Neuronal stem cell (in vitro differentiated cells): ENCODE measurements at regions not wholly inside any gene's neighbourhood (a gene's known extent, or its start where the extent isn't known, plus 50 kb on each side); places are given as distances from the start of the nearest gene placed in this dataset.
A peak's percentile ranks its signal among the peaks of the same experiment; 100 is the strongest.

Experiments used
- DNase-seq: peaks from one replicate; pipeline ENCODE4 v3.0.0-alpha.2; 2013; ENCODE audit warnings: low spot score
- H2AFZ ChIP-seq: one replicate; pipeline ENCODE4 v1.6.1; 2013; ENCODE audit warnings: mild to moderate bottlenecking, low read length, inconsistent platforms
- H2AK5ac ChIP-seq: 2 replicates; pipeline ENCODE4 v1.6.1; 2013; ENCODE audit warnings: low read depth, mild to moderate bottlenecking, inconsistent platforms, low read length, moderate library complexity, mixed read lengths
- H2BK120ac ChIP-seq: 2 replicates; pipeline ENCODE4 v1.6.1; 2013; ENCODE audit warnings: low read depth, mild to moderate bottlenecking, inconsistent platforms, low read length, moderate library complexity, mixed read lengths
- H2BK12ac ChIP-seq: one replicate; pipeline ENCODE4 v1.6.1; 2013; ENCODE audit warnings: low read length, inconsistent platforms
- H2BK15ac ChIP-seq: 2 replicates; pipeline ENCODE4 v1.6.1; 2013; ENCODE audit warnings: mild to moderate bottlenecking, low read length, inconsistent platforms, mixed read lengths
- H2BK5ac ChIP-seq: one replicate; pipeline ENCODE4 v1.6.1; 2013; ENCODE audit warnings: inconsistent platforms, mild to moderate bottlenecking, low read length, moderate library complexity
- H3K14ac ChIP-seq: one replicate; pipeline ENCODE4 v1.6.1; 2013; ENCODE audit warnings: low read length, inconsistent platforms
- H3K18ac ChIP-seq: 2 replicates; pipeline ENCODE4 v1.6.1; 2013; ENCODE audit warnings: low read length, inconsistent platforms
- H3K23ac ChIP-seq: 2 replicates; pipeline ENCODE4 v1.6.1; 2013; ENCODE audit warnings: low read depth, mild to moderate bottlenecking, mixed read lengths, low read length, inconsistent platforms; ENCODE audit not compliant: poor library complexity
- H3K27ac ChIP-seq: replicated peaks from 3 replicates; pipeline ENCODE4 v1.5.1; 2013; ENCODE audit warnings: low read length, inconsistent platforms
- H3K27me3 ChIP-seq, 3 experiments: 2 replicates each; pipeline ENCODE4 v1.6.1; 2013; ENCODE audit warnings: low read length in 3 of 3, mild to moderate bottlenecking in 2 of 3, inconsistent platforms in 1 of 3, low read depth in 1 of 3, mixed read lengths in 1 of 3, moderate library complexity in 1 of 3; ENCODE audit not compliant: control insufficient read depth in 3 of 3, insufficient read depth in 3 of 3
- H3K36me3 ChIP-seq, 2 donors: replicated peaks in 1 of 2; 2 replicates each; pipeline ENCODE4 v1.6.1; 2013; ENCODE audit warnings: low read length in 2 of 2; ENCODE audit not compliant: control insufficient read depth in 2 of 2, insufficient read depth in 2 of 2
- H3K4ac ChIP-seq: 2 replicates; pipeline ENCODE4 v1.6.1; 2013; ENCODE audit warnings: inconsistent platforms, mild to moderate bottlenecking, low read length, moderate library complexity
- H3K4me1 ChIP-seq, 2 donors: 1 replicate in 1 of 2; 2 replicates in 1 of 2; pipeline ENCODE4 v1.6.1; 2013; ENCODE audit warnings: low read length in 2 of 2, low read depth in 1 of 2; ENCODE audit not compliant: control insufficient read depth in 2 of 2, insufficient read depth in 1 of 2
- H3K4me2 ChIP-seq: one replicate; pipeline ENCODE4 v1.6.1; 2013; ENCODE audit warnings: mild to moderate bottlenecking, low read length, inconsistent platforms; ENCODE audit not compliant: insufficient read depth, poor library complexity, severe bottlenecking
- H3K4me3 ChIP-seq, 2 donors: 2 replicates each; pipeline ENCODE4 v1.5.1; 2013; ENCODE audit warnings: low read length in 2 of 2, mild to moderate bottlenecking in 2 of 2, inconsistent platforms in 1 of 2, moderate library complexity in 1 of 2
- H3K79me1 ChIP-seq: one replicate; pipeline ENCODE4 v1.6.1; 2013; ENCODE audit warnings: low read depth, mild to moderate bottlenecking, inconsistent platforms, low read length, moderate library complexity
- H3K9ac ChIP-seq: one replicate; pipeline ENCODE4 v1.6.1; 2013; ENCODE audit warnings: mild to moderate bottlenecking, low read depth, low read length, inconsistent platforms; ENCODE audit not compliant: poor library complexity
- H3K9me3 ChIP-seq, 2 donors: replicated peaks in 1 of 2; 2 replicates each; pipeline versions ENCODE3 to v1.6.1; 2013; ENCODE audit warnings: low read length in 2 of 2, mild to moderate bottlenecking in 2 of 2, inconsistent platforms in 1 of 2, low read depth in 1 of 2, mixed read lengths in 1 of 2, moderate library complexity in 1 of 2; ENCODE audit not compliant: control insufficient read depth in 2 of 2, insufficient read depth in 1 of 2
- H4K8ac ChIP-seq: one replicate; pipeline ENCODE4 v1.6.1; 2013; ENCODE audit warnings: low read depth, mild to moderate bottlenecking, inconsistent platforms, low read length, moderate library complexity
- H4K91ac ChIP-seq: one replicate; pipeline ENCODE4 v1.6.1; 2013; ENCODE audit warnings: low read length, low read depth, mild to moderate bottlenecking, inconsistent platforms; ENCODE audit not compliant: poor library complexity
- WGBS, 2 donors: extraction: QIAGEN DNeasy Blood & Tissue Kit; methylation state at CpG; one replicate each; pipeline ENCODE4 v1.1.7; 2013; ENCODE audit warnings: missing lambda C conversion rate in 2 of 2, mixed read lengths in 1 of 2; ENCODE audit not compliant: insufficient read length in 2 of 2, insufficient replicate concordance in 1 of 2; ENCODE audit errors: extremely low coverage in 2 of 2; 5-methylcytosine and 5-hydroxymethylcytosine counted together

DNA sequence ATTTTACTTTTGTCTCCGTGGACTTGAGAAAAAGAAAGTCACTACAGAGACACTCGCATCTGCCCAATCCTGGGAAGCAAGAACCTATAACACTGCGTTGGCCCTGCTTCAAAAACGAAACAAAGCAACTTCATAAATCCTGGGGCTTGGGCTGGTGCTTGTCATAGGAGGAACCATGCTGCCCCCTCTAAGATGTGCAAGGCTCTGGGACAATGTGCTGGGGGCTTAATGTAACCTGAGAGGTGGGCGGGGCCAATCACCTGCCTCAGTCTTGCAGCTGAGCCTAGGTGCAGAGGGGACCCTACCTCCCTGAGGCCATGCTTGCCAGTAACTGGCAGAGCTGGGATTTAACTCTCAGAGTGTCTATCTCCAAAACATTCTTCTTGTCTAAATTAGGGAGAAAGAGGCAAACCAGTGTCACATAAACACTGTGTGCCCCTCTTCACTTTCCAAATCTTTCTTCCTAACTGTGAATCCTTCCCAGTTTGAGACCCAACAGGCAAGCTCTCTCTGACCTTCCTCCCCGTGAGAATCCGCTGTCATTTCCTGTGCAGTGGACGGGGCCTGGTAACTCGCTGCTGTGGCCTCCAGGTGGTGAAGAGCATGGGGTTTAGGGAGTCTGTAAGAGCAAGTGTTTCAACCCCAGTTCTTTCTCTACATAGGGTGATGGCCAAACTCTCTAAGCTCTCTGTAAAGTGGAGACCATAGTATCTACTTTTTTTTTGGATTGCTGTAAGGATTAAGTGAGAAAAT is 115.1 kb downstream of the ACKR3 start:
- Histone ChIP-seq H2AFZ (peak overlapping the region; percentile 56), H3K4me1 (peaks cover 19 to 21% of the 10 kb centered on the region in 2 donors), H3K9ac (no peak overlapping the region), H2AK5ac (no peak overlapping the region), H3K4me3 (no peak overlapping the region), H3K9me3 (no peaks in the 10 kb centered on the region), H3K27me3 (no peaks in the 10 kb centered on the region), H2BK12ac (no peak overlapping the region), H3K27ac (no peak overlapping the region), H4K8ac (no peak overlapping the region), H3K4me2 (no peak overlapping the region), H3K79me1 (no peaks in the 10 kb centered on the region), H2BK120ac (no peak overlapping the region), H3K14ac (no peak overlapping the region), H3K36me3 (no peaks in the 10 kb centered on the region), H3K18ac (peak overlapping the region; percentile 20), H4K91ac (no peak overlapping the region), H3K4ac (no peak overlapping the region), H2BK5ac (no peak overlapping the region), H2BK15ac (no peak overlapping the region), H3K23ac (no peak overlapping the region)
- WGBS, 2 donors = no CpG with 5 or more reads among the region's 9 CpGs
- no peak for DNase-seq

DNA sequence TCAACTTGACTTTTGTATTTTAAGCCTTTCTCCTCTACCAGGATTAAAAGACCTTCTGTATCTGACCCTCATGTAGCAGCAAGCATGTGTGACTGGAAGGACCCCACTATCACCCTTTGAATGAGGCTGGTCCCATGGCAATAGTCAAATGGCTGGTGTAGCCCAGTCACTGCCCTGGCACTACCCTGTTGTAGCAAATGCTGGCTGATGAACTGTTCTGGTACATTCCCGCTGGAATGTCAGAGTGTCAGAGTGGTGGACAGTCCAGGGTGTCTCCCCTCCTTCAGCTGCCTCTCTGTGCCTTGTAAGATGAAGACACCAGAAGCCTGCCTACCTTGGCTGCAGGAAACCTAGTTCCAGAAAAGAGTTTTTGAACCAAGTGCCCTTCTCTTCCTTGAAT is 115.7 kb downstream of the ACKR3 start:
- Histone ChIP-seq H3K9me3 (no peaks in the 10 kb centered on the region), H2BK5ac (no peak overlapping the region), H3K4me2 (no peak overlapping the region), H4K8ac (no peak overlapping the region), H2AK5ac (no peak overlapping the region), H2BK120ac (no peak overlapping the region), H3K18ac (peak overlapping the region; percentile 56), H2BK12ac (no peak overlapping the region), H2AFZ (no peak overlapping the region), H3K14ac (no peak overlapping the region), H3K27ac (no peak overlapping the region), H3K23ac (no peak overlapping the region), H3K9ac (no peak overlapping the region), H3K4ac (no peak overlapping the region), H4K91ac (no peak overlapping the region), H2BK15ac (no peak overlapping the region), H3K4me3 (no peak overlapping the region), H3K27me3 (no peaks in the 10 kb centered on the region), H3K4me1 (peaks cover 21 to 22% of the 10 kb centered on the region in 2 donors), H3K36me3 (no peaks in the 10 kb centered on the region), H3K79me1 (no peaks in the 10 kb centered on the region)
- no CpG with 5 or more reads among the region's 1 CpG for WGBS, 2 donors
- DNase-seq = no peak

DNA sequence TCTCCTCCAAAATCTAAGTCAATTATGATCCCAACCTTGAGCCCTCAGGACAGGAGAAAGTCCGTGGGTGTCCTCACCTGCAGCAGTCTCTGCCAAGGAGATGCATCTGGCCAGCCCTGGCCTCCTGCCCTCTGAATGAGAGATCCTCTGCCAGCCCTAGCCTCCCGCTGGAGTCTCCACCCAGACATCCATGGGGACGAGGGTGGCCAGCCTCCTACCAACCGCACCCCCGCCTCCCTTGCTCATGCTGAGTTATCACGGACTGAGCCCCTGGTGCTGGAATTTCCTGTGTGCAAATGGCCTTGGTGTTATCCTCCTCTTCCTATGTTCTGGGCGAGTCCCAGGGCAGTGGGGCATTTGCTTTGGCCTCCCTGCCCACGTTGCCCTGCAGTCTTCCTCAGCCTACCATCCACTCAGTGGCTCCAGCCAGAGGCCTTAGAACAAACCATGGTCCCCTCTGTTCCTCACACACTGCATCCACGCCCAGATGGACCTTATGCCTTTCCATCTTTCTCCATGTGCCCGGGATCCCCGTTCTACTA is 116.4 kb downstream of the ACKR3 start:
- no peaks in the 10 kb centered on the region for H3K9me3 ChIP-seq
- no peaks in the 10 kb centered on the region for H3K27me3 ChIP-seq
- no peak overlapping the region for H3K23ac ChIP-seq
- WGBS, 2 donors = no CpG with 5 or more reads among the region's 11 CpGs
- no peak overlapping the region for H3K27ac ChIP-seq
- H2BK5ac ChIP-seq = no peak overlapping the region
- no peak overlapping the region for H3K4me2 ChIP-seq
- no peak overlapping the region for H4K91ac ChIP-seq
- no peaks in the 10 kb centered on the region for H3K36me3 ChIP-seq
- H3K14ac ChIP-seq = no peak overlapping the region
- peak overlapping the region; percentile 52 for H2BK12ac ChIP-seq
- H2BK120ac ChIP-seq = peak overlapping the region; percentile 48
- peak overlapping the region; percentile 43 for H2BK15ac ChIP-seq
- peaks cover 21 to 22% of the 10 kb centered on the region in 2 donors for H3K4me1 ChIP-seq
- H2AK5ac ChIP-seq = peak overlapping the region; percentile 68
- H3K4me3 ChIP-seq = no peak overlapping the region
- no peaks in the 10 kb centered on the region for H3K79me1 ChIP-seq
- peak overlapping the region; percentile 55 for H3K18ac ChIP-seq
- H3K9ac ChIP-seq = no peak overlapping the region
- peak overlapping the region; percentile 69 for H3K4ac ChIP-seq
- no peak for DNase-seq
- no peak overlapping the region for H2AFZ ChIP-seq
- no peak overlapping the region for H4K8ac ChIP-seq

DNA sequence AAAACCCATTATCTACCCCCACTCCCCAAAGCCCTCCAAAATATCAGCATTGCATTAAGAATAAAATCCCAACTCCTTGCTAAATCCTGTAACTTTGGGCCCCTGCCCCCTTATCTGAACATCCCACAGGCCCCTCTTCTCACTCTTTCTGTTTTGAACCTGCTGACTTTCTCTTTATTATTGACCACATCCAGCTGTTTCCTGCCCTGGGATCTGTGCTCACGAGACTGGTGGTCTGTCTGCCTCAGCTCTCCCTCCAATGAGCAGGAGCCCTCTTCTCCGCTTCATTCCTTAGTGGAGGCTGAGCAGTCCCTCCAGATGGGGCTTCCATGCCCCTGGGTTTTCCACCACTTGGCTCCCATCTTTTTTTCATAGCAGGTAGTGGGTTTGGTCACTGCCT is 116.9 kb downstream of the ACKR3 start:
- H3K18ac ChIP-seq = no peak overlapping the region
- H3K79me1 ChIP-seq = no peaks in the 10 kb centered on the region
- H3K4ac ChIP-seq = no peak overlapping the region

More for the DNA sequence above, 116.9 kb downstream of the ACKR3 start:
- H3K27me3 ChIP-seq = no peaks in the 10 kb centered on the region
- peak overlapping the region; percentile 17 for H2AFZ ChIP-seq
- no peak overlapping the region for H3K4me2 ChIP-seq
- peak overlapping the region; percentile 43 for H2BK15ac ChIP-seq
- no peak overlapping the region for H3K27ac ChIP-seq
- H3K36me3 ChIP-seq = no peaks in the 10 kb centered on the region
- H2BK12ac ChIP-seq = no peak overlapping the region
- no peak overlapping the region for H2BK5ac ChIP-seq
- WGBS, 2 donors = no CpG with 5 or more reads among the region's 2 CpGs
- H3K9me3 ChIP-seq = no peaks in the 10 kb centered on the region
- DNase-seq = no peak
- H3K23ac ChIP-seq = no peak overlapping the region
- no peak overlapping the region for H4K91ac ChIP-seq
- peaks cover 21 to 22% of the 10 kb centered on the region in 2 donors for H3K4me1 ChIP-seq
- H3K9ac ChIP-seq = no peak overlapping the region
- no peak overlapping the region for H4K8ac ChIP-seq
- H2BK120ac ChIP-seq = peak overlapping the region; percentile 48
- peak overlapping the region; percentile 68 for H2AK5ac ChIP-seq
- no peak overlapping the region for H3K4me3 ChIP-seq
- H3K14ac ChIP-seq = no peak overlapping the region
